ENCODE measurements at regions not wholly inside any gene's neighbourhood (a gene's known extent, or its start where the extent isn't known, plus 50 kb on each side); places are given as distances from the start of the nearest gene placed in this dataset.

DNA sequence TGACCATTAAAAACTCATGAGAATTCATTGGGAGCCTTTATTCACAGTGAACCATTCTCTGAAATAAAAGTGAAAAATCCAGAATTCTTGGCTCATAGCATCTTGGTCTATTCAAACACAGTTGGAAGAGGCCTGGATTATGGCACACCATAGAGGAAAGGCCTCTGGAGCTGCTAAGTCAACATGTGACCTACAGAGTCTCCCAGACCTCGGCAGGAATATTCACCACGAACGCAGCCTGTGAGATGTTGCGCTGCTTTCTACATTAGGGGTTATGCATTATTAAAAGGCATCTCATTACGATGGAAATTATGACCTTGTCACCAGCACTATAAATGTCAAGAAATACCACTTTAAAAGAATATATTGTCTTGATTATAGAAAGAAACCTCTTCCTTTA lies 132.6 kb downstream of the EFNB2 start:
- no peak for TF ChIP-seq YY1 (IDR thresholded peaks at IDR 0.05; ENCODE audit: insufficient read depth, insufficient read length)
- TF ChIP-seq ZNF274 (IDR thresholded peaks at IDR 0.05; ENCODE audit: low read depth, low read length), result no peak
- no peak for TF ChIP-seq SUZ12 (IDR thresholded peaks at IDR 0.05; ENCODE audit: extremely low read depth, insufficient read depth, insufficient read length)
- no peak for DNase-seq (ENCODE audit: low read depth, low spot score)
- Histone ChIP-seq H3K36me3 (ENCODE audit: insufficient read depth, insufficient read length, low read length) (no peaks in the 10 kb centered on the region), H3K4me1 (ENCODE audit: insufficient read depth, insufficient read length) (no peaks in the 10 kb centered on the region), H3K9ac (ENCODE audit: insufficient read length, low read depth) (no peak overlapping the region), H3K9me3 (ENCODE audit: insufficient read depth, low read length) (no peaks in the 10 kb centered on the region), H3K27me3 (ENCODE audit: insufficient read depth, insufficient read length) (no peaks in the 10 kb centered on the region), H3K4me3 (ENCODE audit: insufficient read length, low read depth) (no peak overlapping the region)

DNA sequence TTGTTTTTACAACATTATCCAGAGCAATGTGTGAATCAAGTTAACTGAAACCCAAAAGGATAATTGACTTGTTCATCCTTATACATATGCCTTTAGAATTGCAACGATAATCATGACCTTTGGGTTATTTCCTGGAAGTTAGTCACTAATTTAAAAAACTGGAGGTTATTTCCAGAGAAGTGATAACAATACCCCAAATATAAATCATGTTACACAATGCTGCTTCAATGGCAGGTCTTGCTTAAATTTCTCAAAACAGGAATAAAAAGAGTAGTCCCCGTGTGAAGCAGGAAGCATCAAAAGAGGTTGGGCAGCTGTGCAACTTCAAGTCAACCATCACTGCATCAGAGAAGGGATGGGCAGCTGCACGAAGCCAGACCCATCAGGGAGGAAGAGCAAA lies 134.4 kb downstream of the EFNB2 start:
- H3K9me3 ChIP-seq (ENCODE audit: insufficient read depth, low read length), result no peaks in the 10 kb centered on the region

DNA sequence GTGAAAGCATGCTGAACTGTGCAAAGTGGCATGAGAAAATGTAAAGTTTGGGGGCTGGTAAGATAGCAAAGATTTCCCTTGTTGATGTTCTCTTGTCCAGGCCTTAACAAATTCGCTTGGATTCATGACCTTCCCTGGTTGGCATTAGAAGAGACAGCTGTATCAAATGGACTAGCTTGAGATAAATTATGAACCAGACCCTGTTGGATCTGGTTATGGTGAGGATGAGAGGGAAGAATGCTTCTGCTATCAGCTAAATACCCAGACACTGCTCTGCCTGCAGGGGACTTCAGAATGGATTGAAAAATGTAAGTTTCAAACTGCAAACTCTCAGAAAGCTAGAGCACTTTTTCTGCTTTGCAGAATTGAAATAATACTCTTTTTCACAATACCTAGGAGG lies 135.2 kb downstream of the EFNB2 start:
- TF ChIP-seq YY1 (IDR thresholded peaks at IDR 0.05; ENCODE audit: insufficient read depth, insufficient read length), result no peak
- no peak for TF ChIP-seq ZNF274 (IDR thresholded peaks at IDR 0.05; ENCODE audit: low read depth, low read length)
- TF ChIP-seq SUZ12 (IDR thresholded peaks at IDR 0.05; ENCODE audit: extremely low read depth, insufficient read depth, insufficient read length), result no peak
- Histone ChIP-seq H3K9me3 (ENCODE audit: insufficient read depth, low read length) (no peaks in the 10 kb centered on the region), H3K4me3 (ENCODE audit: insufficient read length, low read depth) (no peak overlapping the region), H3K4me1 (ENCODE audit: insufficient read depth, insufficient read length) (no peaks in the 10 kb centered on the region), H3K27me3 (ENCODE audit: insufficient read depth, insufficient read length) (no peaks in the 10 kb centered on the region), H3K36me3 (ENCODE audit: insufficient read depth, insufficient read length, low read length) (no peaks in the 10 kb centered on the region), H3K9ac (ENCODE audit: insufficient read length, low read depth) (no peak overlapping the region)
- DNase-seq (ENCODE audit: low read depth, low spot score), result no peak

More for the DNA sequence above, 134.4 kb downstream of the EFNB2 start:
- Histone ChIP-seq H3K9ac (ENCODE audit: insufficient read length, low read depth) (no peak overlapping the region), H3K4me1 (ENCODE audit: insufficient read depth, insufficient read length) (no peaks in the 10 kb centered on the region), H3K36me3 (ENCODE audit: insufficient read depth, insufficient read length, low read length) (no peaks in the 10 kb centered on the region), H3K27me3 (ENCODE audit: insufficient read depth, insufficient read length) (no peaks in the 10 kb centered on the region), H3K4me3 (ENCODE audit: insufficient read length, low read depth) (no peak overlapping the region)
- TF ChIP-seq SUZ12 (IDR thresholded peaks at IDR 0.05; ENCODE audit: extremely low read depth, insufficient read depth, insufficient read length) (no peak), YY1 (IDR thresholded peaks at IDR 0.05; ENCODE audit: insufficient read depth, insufficient read length) (no peak), ZNF274 (IDR thresholded peaks at IDR 0.05; ENCODE audit: low read depth, low read length) (no peak)
- DNase-seq (ENCODE audit: low read depth, low spot score), result no peak

GRCh38 chr13:106398289-106398688 lies 137.2 kb downstream of the EFNB2 start:
- TF ChIP-seq ZNF274 (IDR thresholded peaks at IDR 0.05; ENCODE audit: low read depth, low read length) (no peak), SUZ12 (IDR thresholded peaks at IDR 0.05; ENCODE audit: extremely low read depth, insufficient read depth, insufficient read length) (no peak), YY1 (IDR thresholded peaks at IDR 0.05; ENCODE audit: insufficient read depth, insufficient read length) (no peak)
- H3K36me3 ChIP-seq (ENCODE audit: insufficient read depth, insufficient read length, low read length), result no peaks in the 10 kb centered on the region
- no peaks in the 10 kb centered on the region for H3K4me1 ChIP-seq (ENCODE audit: insufficient read depth, insufficient read length)
- no peaks in the 10 kb centered on the region for H3K9me3 ChIP-seq (ENCODE audit: insufficient read depth, low read length)
- no peaks in the 10 kb centered on the region for H3K27me3 ChIP-seq (ENCODE audit: insufficient read depth, insufficient read length)
- H3K4me3 ChIP-seq (ENCODE audit: insufficient read length, low read depth), result no peak overlapping the region
- DNase-seq (ENCODE audit: low read depth, low spot score), result no peak
- no peak overlapping the region for H3K9ac ChIP-seq (ENCODE audit: insufficient read length, low read depth)

DNA sequence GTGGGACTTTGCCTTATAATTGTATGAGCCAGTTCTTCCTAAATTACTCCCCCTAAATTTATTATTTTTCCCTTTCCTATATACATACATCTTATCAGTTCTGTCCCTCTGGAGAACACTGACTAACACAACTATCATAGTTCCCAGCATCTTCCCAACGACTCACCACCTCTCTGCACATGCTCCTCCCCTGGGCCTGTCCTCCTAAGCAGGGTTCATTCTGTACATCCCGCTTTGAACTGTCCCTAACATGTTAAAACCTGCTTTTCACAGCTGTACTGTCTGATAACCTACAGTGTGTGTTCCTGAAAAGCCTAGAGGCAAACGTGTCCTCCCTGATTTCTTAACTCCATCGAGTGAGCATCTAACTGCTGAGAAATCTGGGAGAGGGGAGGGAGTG lies 141.7 kb downstream of the EFNB2 start:
- Histone ChIP-seq H3K36me3 (ENCODE audit: insufficient read depth, insufficient read length, low read length) (no peaks in the 10 kb centered on the region), H3K9me3 (ENCODE audit: insufficient read depth, low read length) (no peaks in the 10 kb centered on the region), H3K4me3 (ENCODE audit: insufficient read length, low read depth) (no peak overlapping the region), H3K9ac (ENCODE audit: insufficient read length, low read depth) (no peak overlapping the region), H3K27me3 (ENCODE audit: insufficient read depth, insufficient read length) (no peaks in the 10 kb centered on the region), H3K4me1 (ENCODE audit: insufficient read depth, insufficient read length) (no peaks in the 10 kb centered on the region)
- TF ChIP-seq SUZ12 (IDR thresholded peaks at IDR 0.05; ENCODE audit: extremely low read depth, insufficient read depth, insufficient read length) (no peak), ZNF274 (IDR thresholded peaks at IDR 0.05; ENCODE audit: low read depth, low read length) (no peak), YY1 (IDR thresholded peaks at IDR 0.05; ENCODE audit: insufficient read depth, insufficient read length) (no peak)
- no peak for DNase-seq (ENCODE audit: low read depth, low spot score)

- Histone ChIP-seq H3K4me1 (ENCODE audit: insufficient read depth, insufficient read length) (no peaks in the 10 kb centered on the region), H3K9me3 (ENCODE audit: insufficient read depth, low read length) (no peaks in the 10 kb centered on the region), H3K36me3 (ENCODE audit: insufficient read depth, insufficient read length, low read length) (no peaks in the 10 kb centered on the region), H3K4me3 (ENCODE audit: insufficient read length, low read depth) (no peak overlapping the region), H3K27me3 (ENCODE audit: insufficient read depth, insufficient read length) (no peaks in the 10 kb centered on the region), H3K9ac (ENCODE audit: insufficient read length, low read depth) (no peak overlapping the region)
- DNase-seq (ENCODE audit: low read depth, low spot score), result no peak
- TF ChIP-seq ZNF274 (IDR thresholded peaks at IDR 0.05; ENCODE audit: low read depth, low read length) (no peak), SUZ12 (IDR thresholded peaks at IDR 0.05; ENCODE audit: extremely low read depth, insufficient read depth, insufficient read length) (no peak), YY1 (IDR thresholded peaks at IDR 0.05; ENCODE audit: insufficient read depth, insufficient read length) (no peak)
These were observed 143.8 kb downstream of the EFNB2 start for GRCh38 chr13:106391681-106392080.

DNA sequence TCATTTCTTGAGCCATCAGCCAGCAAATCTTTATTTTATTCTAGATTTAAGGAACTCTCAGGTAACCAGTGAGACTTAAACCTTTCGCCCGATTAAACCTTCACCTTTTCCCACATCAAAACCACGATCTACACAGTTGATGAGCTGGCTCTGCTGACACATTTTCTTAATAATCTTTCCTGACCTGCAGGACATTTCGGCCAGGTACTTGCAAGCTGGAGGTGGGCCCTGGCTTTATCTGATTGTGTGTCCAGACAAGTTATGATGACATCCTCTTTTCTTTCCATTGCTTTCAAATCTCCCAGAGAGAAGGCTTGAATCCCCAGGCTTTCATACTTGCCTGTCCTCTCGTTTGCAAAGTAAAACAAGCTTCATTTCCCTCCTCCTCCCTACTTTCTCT lies 144.2 kb downstream of the EFNB2 start:
- no peak for TF ChIP-seq SUZ12 (IDR thresholded peaks at IDR 0.05; ENCODE audit: extremely low read depth, insufficient read depth, insufficient read length)
- TF ChIP-seq YY1 (IDR thresholded peaks at IDR 0.05; ENCODE audit: insufficient read depth, insufficient read length), result no peak
- no peak for TF ChIP-seq ZNF274 (IDR thresholded peaks at IDR 0.05; ENCODE audit: low read depth, low read length)
- Histone ChIP-seq H3K4me3 (ENCODE audit: insufficient read length, low read depth) (no peak overlapping the region), H3K9me3 (ENCODE audit: insufficient read depth, low read length) (no peaks in the 10 kb centered on the region), H3K9ac (ENCODE audit: insufficient read length, low read depth) (no peak overlapping the region), H3K27me3 (ENCODE audit: insufficient read depth, insufficient read length) (no peaks in the 10 kb centered on the region), H3K4me1 (ENCODE audit: insufficient read depth, insufficient read length) (no peaks in the 10 kb centered on the region), H3K36me3 (ENCODE audit: insufficient read depth, insufficient read length, low read length) (no peaks in the 10 kb centered on the region)
- DNase-seq (ENCODE audit: low read depth, low spot score), result no peak

DNA sequence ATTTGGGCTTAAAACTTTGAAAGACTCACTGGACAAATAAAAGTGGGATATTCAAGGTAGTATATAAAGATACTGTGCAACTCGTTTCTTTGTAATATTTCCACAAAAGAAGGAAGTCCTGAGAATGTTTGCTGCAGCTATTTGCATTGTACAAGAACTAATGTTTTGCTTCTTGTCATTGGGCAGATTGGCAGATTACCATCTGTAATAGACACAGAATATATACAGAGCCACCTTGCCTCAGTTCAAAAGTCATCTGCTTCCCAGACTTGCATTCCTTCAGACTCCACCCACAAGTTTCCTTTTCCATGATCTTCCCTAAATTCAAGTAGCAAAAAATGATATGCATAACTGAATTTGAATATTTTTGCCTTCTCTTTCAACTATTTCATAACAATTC lies 145.1 kb downstream of the EFNB2 start:
- TF ChIP-seq ZNF274 (IDR thresholded peaks at IDR 0.05; ENCODE audit: low read depth, low read length), result no peak
- no peaks in the 10 kb centered on the region for H3K9me3 ChIP-seq (ENCODE audit: insufficient read depth, low read length)
- H3K36me3 ChIP-seq (ENCODE audit: insufficient read depth, insufficient read length, low read length), result no peaks in the 10 kb centered on the region
- no peaks in the 10 kb centered on the region for H3K4me1 ChIP-seq (ENCODE audit: insufficient read depth, insufficient read length)
- no peaks in the 10 kb centered on the region for H3K27me3 ChIP-seq (ENCODE audit: insufficient read depth, insufficient read length)
- DNase-seq (ENCODE audit: low read depth, low spot score), result no peak
- H3K4me3 ChIP-seq (ENCODE audit: insufficient read length, low read depth), result no peak overlapping the region
- no peak overlapping the region for H3K9ac ChIP-seq (ENCODE audit: insufficient read length, low read depth)
